Activated CD4-positive, CD25-positive, alpha-beta regulatory T cell treated with anti-CD3 and anti-CD28 coated beads, Interleukin-2, amount 50 U/mL, for 72 hours (primary cell): ENCODE measurements at regions not wholly inside any gene's neighbourhood (a gene's known extent, or its start where the extent isn't known, plus 50 kb on each side); places are given as distances from the start of the nearest gene placed in this dataset.

Experiments
- DNase-seq: peaks from one replicate; pipeline ENCODE4 v3.0.0; 2021

DNA sequence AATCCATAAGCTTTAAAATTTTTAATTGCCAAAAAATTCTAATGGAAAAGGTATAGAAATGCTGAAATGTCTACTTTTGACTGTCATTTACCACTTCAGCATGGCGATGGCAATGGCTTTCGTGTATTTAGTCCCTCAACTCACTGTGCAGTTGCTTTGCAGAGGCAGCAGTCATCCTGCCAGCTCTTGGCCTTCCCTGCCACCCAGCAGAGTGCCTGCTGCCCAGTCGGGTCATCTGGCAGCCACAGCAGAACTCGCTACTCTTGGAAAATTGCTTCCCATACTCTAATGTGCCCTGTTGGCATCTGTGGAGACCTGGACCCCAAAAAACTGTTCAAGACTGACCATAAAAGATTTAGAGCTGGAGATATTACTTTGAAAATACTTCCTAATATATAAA lies 383.2 kb downstream of the UQCRFS1 start:
- no peak for DNase-seq

DNA sequence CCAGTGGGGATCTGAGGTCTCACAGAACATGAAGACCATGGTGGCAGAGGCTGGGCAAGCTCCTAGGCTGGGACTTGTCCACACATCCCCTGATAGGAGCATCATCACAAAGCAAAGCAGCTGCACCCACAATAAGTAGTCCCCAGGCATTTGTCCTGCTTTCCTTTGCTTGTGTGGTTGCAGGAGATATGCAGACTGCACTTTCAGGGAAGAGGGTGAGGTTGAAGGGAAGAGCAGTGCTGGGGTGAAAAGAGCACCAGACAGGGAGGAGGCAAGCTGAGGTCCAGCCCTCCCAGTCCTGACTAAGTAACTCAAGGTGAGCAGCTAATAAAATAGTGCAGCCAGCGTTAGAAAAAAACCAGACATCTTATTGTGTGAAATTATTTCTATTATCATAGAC lies 383.6 kb downstream of the UQCRFS1 start:
- DNase-seq: no peak

DNA sequence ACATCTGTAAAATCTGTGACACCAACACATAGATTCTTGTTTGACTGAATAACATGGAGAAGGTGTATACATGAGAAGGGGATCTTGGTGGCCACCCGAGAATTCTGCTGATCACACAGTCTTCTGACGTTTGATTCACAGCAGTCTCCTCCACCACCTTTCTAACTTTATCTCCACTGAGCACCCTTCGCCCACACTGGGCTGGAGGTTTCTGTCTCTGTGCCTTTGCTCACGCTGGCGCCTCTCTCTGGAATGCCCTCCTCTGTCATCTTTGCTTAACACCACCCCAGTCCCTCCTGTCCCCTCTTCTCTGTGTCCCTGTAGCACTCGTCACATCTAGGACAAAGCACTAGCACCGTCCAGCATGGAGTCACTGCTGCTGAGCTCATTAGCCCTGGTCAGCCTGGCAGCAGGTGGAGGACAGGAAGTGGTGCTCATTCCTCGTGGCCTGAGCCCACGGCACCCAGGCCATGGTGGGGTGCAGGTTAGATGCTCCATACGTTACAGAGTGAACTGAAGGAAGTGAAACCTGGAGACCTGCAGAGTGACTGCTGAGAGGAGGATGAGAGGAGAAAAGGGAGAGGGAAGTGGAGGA lies 384.6 kb downstream of the UQCRFS1 start:
- DNase-seq: no peak

DNA sequence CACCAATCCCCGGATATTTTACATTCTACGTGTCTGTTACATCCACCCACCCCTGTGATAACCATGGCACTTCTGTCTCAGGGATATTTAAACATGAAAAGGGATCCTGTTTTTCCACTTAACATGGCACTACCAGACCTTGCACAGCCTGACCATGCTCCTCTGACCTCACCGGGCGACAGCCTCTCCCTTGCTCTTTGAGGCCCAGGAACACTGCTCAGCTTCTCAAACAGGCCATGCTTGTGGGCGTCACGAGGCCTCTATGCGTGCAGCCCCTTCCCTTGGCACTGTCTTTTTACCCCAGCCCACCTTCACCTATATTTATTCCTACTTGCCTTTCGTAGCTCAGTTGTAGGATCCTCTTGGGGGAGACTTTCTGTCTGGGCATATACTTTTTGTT lies 385.6 kb downstream of the UQCRFS1 start:
- no peak for DNase-seq

DNA sequence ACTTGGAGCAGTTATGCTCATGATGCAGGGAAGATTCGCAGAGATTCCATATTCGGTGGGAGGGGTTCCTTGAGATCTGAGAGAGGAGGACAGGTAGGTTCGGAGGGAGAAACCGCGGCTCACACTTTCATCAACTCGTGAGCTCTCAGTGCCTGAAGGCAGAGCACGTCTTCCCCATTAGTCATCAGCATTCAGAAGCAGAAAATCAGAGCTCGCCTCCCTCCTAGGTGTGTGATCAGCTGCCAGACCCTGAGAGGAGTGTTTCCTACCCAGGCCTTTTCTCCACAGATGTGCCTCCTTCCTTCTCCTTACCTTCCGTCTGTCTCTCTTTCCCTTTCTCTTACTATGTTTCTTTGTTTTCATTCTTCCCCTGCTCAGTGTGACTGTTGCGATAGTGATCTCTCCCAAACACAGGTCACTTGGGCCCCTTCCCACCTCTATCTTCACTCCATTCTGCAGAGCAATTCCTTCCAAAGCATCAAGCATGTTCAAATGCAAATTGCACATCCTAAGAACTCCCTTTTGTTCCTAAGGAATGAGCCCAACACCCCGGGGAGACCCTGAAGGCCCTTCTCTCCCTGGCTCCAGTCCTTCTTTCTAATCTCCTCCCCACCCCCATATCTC lies 389.5 kb downstream of the UQCRFS1 start:
- no peak for DNase-seq

- no peak for DNase-seq
Measured at GRCh38 chr19:28820289-28820688, 392.7 kb downstream of the UQCRFS1 start.

DNA sequence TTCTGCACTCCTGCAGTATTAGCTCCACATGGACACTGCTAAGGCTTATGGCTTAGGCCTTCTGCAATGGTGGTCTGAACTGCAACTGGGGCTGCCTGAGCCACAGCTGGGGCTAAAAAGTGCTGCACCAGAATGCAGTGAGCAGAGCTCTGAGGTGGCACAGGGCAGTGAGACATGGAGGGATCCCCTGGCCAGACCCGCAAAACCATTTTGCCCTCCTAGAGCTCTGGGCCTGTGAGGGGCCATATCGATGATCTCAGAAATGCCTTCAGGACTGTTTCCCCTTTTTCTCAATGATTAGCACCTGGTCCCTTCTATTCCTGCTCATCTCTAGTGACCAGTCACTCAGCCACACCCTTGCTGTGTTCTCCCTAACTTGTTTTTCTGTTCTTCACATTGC lies 397.7 kb downstream of the UQCRFS1 start:
- no peak for DNase-seq

GRCh38 chr19:28794301-28794700 lies 418.6 kb downstream of the UQCRFS1 start:
- DNase-seq: no peak

- DNase-seq: no peak
Measured at GRCh38 chr19:28793391-28794168, 419.4 kb downstream of the UQCRFS1 start.

GRCh38 chr19:28785971-28786370 lies 427.0 kb downstream of the UQCRFS1 start:
- no peak for DNase-seq

DNA sequence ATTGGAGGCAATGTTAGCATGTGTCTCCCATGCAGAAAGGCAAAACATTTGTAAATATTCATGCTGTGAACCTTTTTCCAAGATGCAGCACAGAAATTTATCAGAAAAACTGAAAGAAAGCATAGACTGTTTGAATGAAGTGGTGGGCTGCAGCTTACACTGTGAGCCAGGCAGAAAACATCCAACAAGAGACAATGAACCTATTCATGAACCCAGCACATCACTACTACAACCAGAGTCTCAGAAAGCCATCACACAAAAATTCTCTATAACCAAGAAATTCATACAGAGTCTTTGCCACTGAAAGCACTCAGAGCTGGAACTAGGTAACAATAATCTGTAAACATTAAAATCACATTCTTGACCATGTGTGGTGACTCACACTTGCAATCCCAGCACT lies 448.9 kb downstream of the UQCRFS1 start:
- DNase-seq: no peak

DNA sequence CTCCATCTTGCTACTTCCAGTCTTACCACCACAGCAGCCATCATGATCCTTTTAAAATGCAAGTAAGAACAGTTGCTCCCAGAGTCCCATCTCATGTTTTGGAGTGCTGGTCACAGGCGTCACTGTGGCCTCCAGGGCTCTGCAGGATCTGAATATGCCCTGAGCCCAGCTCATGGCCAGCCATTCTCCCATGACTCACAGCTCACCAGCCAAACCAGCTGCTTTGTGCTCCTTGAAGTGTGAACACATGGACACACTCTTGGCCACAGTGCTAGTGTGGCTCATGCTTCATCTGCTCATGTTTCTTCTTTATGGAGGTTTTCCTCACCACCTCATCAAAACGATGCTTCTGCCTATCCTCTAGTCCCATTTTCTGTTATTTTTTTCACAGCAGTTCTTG lies 466.5 kb downstream of the UQCRFS1 start:
- DNase-seq: no peak

DNA sequence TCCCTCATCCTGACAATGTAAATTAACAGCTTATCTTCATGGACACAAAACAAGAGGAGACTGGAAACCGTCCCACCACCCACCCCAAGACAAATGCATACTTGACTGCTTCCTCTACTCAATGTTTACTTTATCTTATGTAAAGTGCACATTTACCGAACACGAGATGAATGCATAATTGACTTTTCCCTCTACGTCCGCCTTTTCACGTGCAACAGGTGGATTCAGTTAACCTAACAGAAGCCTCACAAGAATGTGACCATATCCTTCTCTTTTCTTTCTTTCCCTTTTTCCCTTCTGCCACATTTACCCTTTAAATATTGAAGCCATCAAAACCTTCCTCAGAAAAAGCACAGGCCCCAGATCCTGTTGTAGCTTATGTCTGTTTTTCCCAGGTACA lies 468.0 kb downstream of the UQCRFS1 start:
- no peak for DNase-seq

DNA sequence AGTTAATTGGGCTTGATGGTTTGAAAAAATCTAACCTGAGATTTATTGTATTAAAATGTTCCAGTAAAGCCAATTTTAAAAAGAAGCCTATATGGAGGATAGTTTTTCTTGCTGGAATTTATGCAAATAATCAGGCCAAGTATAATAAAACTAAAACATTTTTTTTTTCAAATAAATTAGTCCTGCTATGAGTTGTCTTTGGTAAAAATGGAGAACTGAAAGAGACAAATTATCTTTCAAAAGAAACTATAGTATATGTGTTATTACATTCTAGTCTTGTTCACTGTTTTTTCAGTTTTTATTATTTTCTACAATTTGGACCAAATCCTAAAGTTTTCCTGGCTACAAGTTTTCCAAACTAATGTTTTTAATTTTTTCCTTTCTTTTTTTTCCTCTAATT lies 468.9 kb downstream of the UQCRFS1 start:
- DNase-seq: no peak

DNA sequence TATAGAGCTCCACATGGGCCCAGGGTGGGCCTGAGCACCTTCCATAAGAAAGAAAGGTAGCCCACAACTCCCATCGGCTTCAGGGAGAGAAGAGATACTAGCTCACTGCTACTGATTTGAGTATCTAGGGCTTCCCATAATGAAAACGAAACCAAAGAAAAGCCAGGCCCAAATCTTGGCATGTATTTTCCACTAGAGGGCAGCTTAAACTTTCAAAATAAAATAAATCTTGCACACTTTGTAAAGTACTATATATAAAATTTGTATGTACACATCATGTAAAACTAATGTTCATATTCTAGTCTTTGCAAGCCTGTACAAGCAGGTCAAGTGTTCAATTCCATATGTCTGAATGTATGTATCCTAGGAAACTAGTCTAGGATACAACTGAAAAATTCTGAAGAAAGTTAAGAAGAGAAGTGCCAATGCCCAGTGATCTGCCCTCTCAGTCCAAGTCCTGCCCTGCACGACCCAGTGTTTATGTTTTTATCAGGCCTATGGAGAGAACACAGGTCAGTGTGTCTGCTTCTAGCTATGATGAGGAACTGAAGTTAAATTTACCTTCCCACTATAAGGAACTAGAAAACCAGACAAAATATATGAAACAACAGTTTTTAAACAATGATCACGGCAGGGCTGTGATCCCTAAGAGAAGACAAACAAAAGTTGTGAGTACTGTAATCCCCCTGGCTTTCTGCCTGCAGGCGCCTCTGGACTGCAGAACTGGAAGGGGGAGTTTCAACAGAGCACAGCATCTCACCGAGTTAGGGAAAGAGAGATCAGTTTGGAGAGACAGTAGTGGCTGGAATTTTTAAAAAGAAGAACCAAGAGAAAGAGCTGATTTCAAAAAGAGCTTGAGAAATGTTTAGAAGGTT lies 475.7 kb downstream of the UQCRFS1 start:
- no peak for DNase-seq

DNA sequence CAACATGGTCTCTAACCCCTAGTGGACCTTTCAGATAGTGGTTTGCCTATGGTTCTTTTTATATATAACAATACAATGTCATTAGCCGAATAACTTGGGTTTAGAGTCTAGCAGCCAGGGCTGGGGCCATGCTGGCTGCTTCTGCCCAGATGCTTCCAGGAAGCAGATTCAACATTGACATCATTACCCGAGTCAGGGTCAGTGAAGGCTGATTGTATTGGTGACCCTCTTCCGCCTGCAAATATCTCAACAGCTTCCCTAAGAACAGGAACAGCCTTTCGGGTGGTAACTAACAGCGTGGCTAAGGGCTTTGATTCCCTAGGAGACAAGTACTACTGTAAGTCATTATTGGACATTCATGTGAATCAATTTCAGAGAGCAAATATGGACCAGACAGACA lies 476.4 kb downstream of the UQCRFS1 start:
- no peak for DNase-seq

DNA sequence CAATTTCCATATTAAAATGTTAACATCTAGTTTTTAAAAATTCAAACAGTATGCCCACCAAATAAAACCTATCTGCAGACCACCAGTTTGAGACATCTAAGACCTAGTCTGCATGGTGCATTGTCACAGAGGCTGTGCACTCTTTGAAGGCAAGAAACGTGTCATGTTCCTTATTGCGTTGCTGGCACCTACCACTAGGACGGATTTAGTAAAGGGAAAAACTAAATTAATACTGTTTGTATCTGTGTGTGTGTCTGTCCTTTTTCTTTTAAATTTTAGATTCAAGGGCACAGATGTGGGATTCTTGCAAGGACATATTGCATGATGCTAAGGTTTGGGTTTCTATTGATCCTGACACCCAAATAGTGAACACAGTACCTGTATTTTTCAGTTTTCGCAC lies 481.4 kb downstream of the UQCRFS1 start:
- DNase-seq: no peak

GRCh38 chr19:28730791-28731512 lies 482.0 kb downstream of the UQCRFS1 start:
- DNase-seq: no peak

GRCh38 chr19:28727480-28728159 lies 485.3 kb downstream of the UQCRFS1 start:
- DNase-seq: peak; percentile 38

DNA sequence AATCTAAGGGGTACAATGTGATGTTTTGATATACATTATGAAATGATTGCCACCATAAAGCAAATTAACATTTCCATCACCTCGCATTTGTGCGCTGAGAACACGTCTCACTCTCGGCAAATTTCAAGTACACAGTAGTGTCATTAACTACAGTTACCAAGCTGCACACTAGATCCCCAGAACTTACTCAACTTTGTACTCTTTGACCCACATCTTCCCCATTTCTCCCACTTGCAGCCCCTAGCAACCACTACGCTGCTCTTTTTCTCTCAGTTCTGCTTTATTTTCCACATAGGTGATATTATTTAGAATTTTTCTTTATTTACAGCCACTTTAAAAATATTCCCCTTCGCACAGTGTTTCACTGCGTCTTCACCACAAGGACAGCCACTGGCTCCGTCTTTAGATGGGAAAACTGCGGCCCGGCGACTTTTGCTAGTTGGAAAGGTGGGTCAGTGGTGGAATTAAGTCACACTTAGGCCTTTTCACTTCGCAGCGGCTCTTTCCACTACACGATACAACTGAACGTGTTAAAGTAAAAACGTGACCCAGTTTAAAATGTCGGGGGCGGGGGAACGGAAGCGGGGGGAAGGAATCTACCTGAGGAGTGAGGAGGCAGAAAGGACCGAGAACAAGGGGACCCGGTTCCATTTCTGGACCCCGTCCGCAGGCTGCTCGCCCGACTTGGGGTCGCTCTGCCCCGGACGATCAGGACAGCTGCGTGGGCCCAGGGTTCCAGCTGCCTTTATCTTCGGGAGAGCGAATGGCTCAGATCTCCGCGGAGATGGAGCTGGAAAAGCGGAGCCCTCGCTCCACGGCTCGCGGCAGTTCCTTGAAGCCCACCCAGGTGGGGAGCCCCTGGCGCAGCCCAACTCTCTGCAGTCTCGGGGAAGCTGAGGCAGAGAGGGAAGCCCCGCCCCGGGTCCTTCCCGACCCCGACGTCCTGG lies 486.1 kb downstream of the UQCRFS1 start:
- no peak for DNase-seq

GRCh38 chr19:28718909-28719308 lies 494.0 kb downstream of the UQCRFS1 start:
- DNase-seq: no peak
